ENCODE measurements at regions not wholly inside any gene's neighbourhood (a gene's known extent, or its start where the extent isn't known, plus 50 kb on each side); places are given as distances from the start of the nearest gene placed in this dataset.

- TF ChIP-seq, protein P1, sequence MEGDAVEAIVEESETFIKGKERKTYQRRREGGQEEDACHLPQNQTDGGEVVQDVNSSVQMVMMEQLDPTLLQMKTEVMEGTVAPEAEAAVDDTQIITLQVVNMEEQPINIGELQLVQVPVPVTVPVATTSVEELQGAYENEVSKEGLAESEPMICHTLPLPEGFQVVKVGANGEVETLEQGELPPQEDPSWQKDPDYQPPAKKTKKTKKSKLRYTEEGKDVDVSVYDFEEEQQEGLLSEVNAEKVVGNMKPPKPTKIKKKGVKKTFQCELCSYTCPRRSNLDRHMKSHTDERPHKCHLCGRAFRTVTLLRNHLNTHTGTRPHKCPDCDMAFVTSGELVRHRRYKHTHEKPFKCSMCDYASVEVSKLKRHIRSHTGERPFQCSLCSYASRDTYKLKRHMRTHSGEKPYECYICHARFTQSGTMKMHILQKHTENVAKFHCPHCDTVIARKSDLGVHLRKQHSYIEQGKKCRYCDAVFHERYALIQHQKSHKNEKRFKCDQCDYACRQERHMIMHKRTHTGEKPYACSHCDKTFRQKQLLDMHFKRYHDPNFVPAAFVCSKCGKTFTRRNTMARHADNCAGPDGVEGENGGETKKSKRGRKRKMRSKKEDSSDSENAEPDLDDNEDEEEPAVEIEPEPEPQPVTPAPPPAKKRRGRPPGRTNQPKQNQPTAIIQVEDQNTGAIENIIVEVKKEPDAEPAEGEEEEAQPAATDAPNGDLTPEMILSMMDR (IDR thresholded peaks at IDR 0.05) = no peak
- intact Hi-C loops (cut with DNase I) = no loop called here
These were observed 73.2 kb upstream of the KLF4 start for GRCh38 chr9:107562798-107563197.

GRCh38 chr9:107559494-107560086 lies 70.0 kb upstream of the KLF4 start:
- H3K36me3 ChIP-seq = no peaks in the 10 kb centered on the region
- H3K27me3 ChIP-seq = no peaks in the 10 kb centered on the region
- intact Hi-C loops (cut with DNase I) = no loop called here
- no peak overlapping the region for H3K27ac ChIP-seq
- no peak overlapping the region for H3K9ac ChIP-seq (ENCODE audit: low read depth in 2 of 2, low read length in 2 of 2)
- no peaks in the 10 kb centered on the region for H3K4me1 ChIP-seq
- no peak for DNase-seq
- H3K4me3 ChIP-seq = no peak overlapping the region
- H3K9me3 ChIP-seq = no peaks in the 10 kb centered on the region
- TF ChIP-seq, protein P1 (IDR thresholded peaks at IDR 0.05) = no peak

More at GRCh38 chr9:107562798-107563197, 73.2 kb upstream of the KLF4 start:
- no peak for DNase-seq
- Histone ChIP-seq H3K27ac (no peak overlapping the region), H3K27me3 (no peaks in the 10 kb centered on the region), H3K4me3 (no peak overlapping the region), H3K4me1 (no peaks in the 10 kb centered on the region), H3K36me3 (no peaks in the 10 kb centered on the region), H3K9ac (ENCODE audit: low read depth in 2 of 2, low read length in 2 of 2) (no peak overlapping the region), H3K9me3 (no peaks in the 10 kb centered on the region)

DNA sequence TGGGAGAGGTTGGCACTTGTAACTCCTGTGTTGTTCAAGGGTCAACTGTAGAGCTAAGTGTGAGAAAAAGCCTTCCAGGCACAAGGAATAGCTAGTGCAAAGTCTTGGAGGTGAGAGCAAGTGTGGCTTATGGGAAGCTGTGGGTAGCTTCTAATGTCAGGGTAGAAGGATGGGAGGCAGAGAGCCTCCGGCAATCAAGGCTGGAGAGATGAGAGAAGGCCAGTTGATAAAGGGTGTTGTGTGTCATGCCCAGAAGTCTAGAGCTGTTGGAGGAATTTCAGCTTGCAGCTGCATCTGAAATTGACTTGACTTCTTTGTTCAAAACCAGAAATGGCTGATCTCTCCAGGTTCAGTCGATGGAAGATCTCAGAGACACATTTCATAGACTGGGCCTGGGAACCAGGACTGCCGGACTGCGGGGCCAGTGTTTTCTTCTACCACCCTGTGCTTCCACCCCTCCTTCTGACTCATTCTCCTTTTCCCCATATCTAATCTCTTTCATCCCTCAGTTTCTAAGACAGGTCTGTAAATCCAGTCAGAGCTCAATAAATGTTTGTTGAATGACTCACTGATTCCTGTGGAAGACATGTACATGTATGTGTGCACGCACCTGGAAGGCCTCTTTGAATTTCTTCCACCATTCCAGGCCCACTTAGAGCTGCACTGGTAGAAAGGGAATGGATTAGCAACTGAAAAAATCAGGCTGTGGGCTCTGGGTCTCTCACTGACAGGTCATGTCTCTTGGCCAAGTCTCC lies 67.8 kb upstream of the KLF4 start:
- Histone ChIP-seq H3K9ac (ENCODE audit: low read depth in 2 of 2, low read length in 2 of 2) (no peak overlapping the region), H3K4me1 (no peaks in the 10 kb centered on the region), H3K27me3 (no peaks in the 10 kb centered on the region), H3K4me3 (no peak overlapping the region), H3K36me3 (no peaks in the 10 kb centered on the region), H3K9me3 (no peaks in the 10 kb centered on the region), H3K27ac (no peak overlapping the region)
- intact Hi-C loops (cut with DNase I) = no loop called here
- TF ChIP-seq, protein P1 (IDR thresholded peaks at IDR 0.05) = no peak
- no peak for DNase-seq

DNA sequence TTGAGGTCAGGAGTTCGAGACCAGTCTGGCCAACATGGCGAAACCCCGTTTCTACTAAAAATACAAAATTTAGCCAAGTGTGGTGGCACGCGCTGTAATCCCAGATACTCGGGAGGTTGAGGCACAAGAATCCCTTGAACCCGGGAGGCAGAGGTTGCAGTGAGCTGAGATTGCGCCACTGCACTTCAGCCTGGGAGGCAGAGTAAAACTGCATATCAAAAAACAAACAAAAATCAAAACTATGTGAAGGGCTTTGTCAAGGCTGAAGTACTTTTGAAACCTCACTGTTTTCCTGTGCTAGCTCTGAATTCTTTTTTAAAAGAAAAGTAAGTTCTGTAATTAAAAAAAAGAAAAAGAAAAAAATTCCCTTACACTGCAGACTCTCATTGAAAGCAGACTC lies 65.1 kb upstream of the KLF4 start:
- no peaks in the 10 kb centered on the region for H3K27me3 ChIP-seq
- no peaks in the 10 kb centered on the region for H3K4me1 ChIP-seq
- TF ChIP-seq, protein P1 (IDR thresholded peaks at IDR 0.05) = no peak
- no peaks in the 10 kb centered on the region for H3K36me3 ChIP-seq
- intact Hi-C loops (cut with DNase I) = no loop called here
- no peak overlapping the region for H3K4me3 ChIP-seq
- H3K9ac ChIP-seq (ENCODE audit: low read depth in 2 of 2, low read length in 2 of 2) = no peak overlapping the region
- no peaks in the 10 kb centered on the region for H3K9me3 ChIP-seq
- no peak for DNase-seq
- no peak overlapping the region for H3K27ac ChIP-seq

DNA sequence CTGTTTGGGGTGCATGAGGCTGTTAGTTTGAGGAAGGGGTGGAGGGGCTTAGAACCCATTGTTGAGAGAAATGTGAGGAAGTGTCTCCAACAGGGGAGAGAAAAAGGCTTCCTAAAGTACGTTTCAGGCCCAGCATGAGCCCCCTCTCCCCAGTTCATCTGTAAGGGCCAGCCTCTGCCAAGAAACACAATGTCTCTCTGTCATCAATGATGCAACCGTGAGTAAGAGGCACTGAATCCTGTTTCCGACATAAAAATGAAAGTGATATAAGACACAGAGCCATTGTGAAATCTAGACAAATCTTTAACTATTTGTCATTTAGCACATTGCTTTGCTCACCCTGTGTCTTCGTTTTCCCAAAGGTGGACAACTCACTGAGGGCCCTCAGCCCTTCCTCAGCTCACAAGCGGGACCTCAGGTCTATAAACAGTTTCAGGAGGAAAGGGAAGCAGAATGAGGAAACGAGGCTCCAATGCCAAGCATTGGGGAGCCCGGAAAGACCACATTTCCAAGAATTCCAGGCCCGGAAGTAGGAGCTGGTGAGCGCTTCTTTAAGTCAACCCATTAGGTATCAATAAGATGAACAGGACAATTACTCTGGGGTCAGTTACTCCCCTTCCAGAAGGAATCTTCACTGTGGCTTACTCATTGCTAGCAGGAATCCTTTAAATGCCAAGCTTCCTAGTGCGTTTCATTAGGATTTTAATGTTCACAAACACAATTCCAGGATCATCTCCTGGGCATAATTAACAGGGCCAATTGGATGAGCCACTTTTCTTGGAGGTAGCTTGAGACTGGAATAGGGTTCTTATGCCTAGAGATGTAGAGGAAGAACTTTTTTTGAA lies 59.0 kb upstream of the KLF4 start:
- no peak overlapping the region for H3K4me3 ChIP-seq
- H3K4me1 ChIP-seq = no peaks in the 10 kb centered on the region
- DNase-seq = no peak
- no peaks in the 10 kb centered on the region for H3K9me3 ChIP-seq
- intact Hi-C loops (cut with DNase I) = no loop called here
- H3K9ac ChIP-seq (ENCODE audit: low read depth in 2 of 2, low read length in 2 of 2) = peak overlapping the region in 1 of 2 donors; percentile 35
- no peaks in the 10 kb centered on the region for H3K36me3 ChIP-seq
- TF ChIP-seq, protein P1 (IDR thresholded peaks at IDR 0.05) = no peak
- no peaks in the 10 kb centered on the region for H3K27me3 ChIP-seq
- peak overlapping the region; percentile 8 for H3K27ac ChIP-seq
